Upper lobe of left lung (tissue), 4 donors: ENCODE measurements at regions not wholly inside any gene's neighbourhood (a gene's known extent, or its start where the extent isn't known, plus 50 kb on each side); places are given as distances from the start of the nearest gene placed in this dataset.
A peak's percentile ranks its signal among the peaks of the same experiment; 100 is the strongest.

Experiments
- EP300 ChIP-seq, 4 donors: sonication (generic); formaldehyde crosslinking; IDR thresholded peaks; one replicate each; pipeline ENCODE4 v1.5.1; 2017; ENCODE audit warnings: antibody characterized with exemption in 4 of 4, control low read depth in 2 of 4
- POLR2A ChIP-seq, 4 donors: fragments of 450-650 bp; IDR thresholded peaks; one replicate each; pipeline ENCODE4 v1.5.1; 2016 to 2017; ENCODE audit warnings: antibody characterized with exemption in 4 of 4, mild to moderate bottlenecking in 2 of 4
- POLR2AphosphoS5 ChIP-seq, 2 donors: sonication (generic); formaldehyde crosslinking; IDR thresholded peaks; one replicate each; pipeline ENCODE4 v1.5.1; 2017; ENCODE audit warnings: antibody characterized with exemption in 2 of 2
- TF ChIP-seq, protein P1 (sequence below), 6 experiments: fragments of 450-650 bp in 4 of 6; fragments of 200-600 bp in 2 of 6; sonication (generic) in 2 of 6; IDR thresholded peaks; one replicate each; pipeline ENCODE4 v1.5.1; 2016 to 2019; ENCODE audit warnings: antibody characterized with exemption in 6 of 6

DNA sequence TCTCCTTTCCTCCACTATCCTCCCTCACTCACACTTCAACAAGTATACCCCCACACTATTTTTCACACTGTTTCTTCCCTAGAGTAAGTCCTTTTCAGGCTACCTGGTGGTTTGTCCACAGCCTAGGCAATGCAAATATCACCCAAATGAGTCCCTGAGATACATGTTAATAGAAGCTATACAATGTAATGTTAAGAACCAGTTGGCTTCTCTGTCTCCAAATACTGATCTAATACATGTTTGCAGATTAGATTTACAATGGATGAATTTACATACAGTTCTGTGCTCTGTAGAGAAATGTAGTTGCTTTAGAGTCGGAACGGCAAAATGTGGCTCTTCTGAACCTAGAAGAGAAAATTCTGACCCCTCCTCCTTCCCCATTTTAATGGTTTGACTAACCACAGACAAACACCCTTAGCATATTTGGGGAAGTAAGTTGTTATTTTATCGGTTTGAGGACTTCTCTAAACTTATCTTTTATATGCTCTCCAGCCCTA is 63.6 kb upstream of the MBNL1 start:
- TF ChIP-seq, protein P1, sequence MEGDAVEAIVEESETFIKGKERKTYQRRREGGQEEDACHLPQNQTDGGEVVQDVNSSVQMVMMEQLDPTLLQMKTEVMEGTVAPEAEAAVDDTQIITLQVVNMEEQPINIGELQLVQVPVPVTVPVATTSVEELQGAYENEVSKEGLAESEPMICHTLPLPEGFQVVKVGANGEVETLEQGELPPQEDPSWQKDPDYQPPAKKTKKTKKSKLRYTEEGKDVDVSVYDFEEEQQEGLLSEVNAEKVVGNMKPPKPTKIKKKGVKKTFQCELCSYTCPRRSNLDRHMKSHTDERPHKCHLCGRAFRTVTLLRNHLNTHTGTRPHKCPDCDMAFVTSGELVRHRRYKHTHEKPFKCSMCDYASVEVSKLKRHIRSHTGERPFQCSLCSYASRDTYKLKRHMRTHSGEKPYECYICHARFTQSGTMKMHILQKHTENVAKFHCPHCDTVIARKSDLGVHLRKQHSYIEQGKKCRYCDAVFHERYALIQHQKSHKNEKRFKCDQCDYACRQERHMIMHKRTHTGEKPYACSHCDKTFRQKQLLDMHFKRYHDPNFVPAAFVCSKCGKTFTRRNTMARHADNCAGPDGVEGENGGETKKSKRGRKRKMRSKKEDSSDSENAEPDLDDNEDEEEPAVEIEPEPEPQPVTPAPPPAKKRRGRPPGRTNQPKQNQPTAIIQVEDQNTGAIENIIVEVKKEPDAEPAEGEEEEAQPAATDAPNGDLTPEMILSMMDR (IDR thresholded peaks at IDR 0.05), result no peak
- TF ChIP-seq POLR2A (IDR thresholded peaks at IDR 0.05), result peak in 1 of 4 donors; percentile 57
- no peak for TF ChIP-seq POLR2AphosphoS5 (IDR thresholded peaks at IDR 0.05)
- TF ChIP-seq EP300 (IDR thresholded peaks at IDR 0.05), result no peak
